ENCODE measurements at regions not wholly inside any gene's neighbourhood (a gene's known extent, or its start where the extent isn't known, plus 50 kb on each side); places are given as distances from the start of the nearest gene placed in this dataset.

GRCh38 chr3:111277226-111277625 lies 205.6 kb downstream of the NECTIN3 start:
- no peak for TF ChIP-seq POLR2A (IDR thresholded peaks at IDR 0.05; ENCODE audit: control extremely low read depth in 1 of 2, low read depth in 2 of 2, low read length in 2 of 2)
- no peak for TF ChIP-seq ZNF274 (IDR thresholded peaks at IDR 0.05; ENCODE audit: borderline replicate concordance, extremely low read depth, low read length)
- TF ChIP-seq CTCF (IDR thresholded peaks at IDR 0.05; ENCODE audit: control extremely low read depth in 1 of 3, insufficient read depth in 1 of 3, low read depth in 1 of 3, low read length in 3 of 3) = peak in 2 of 3 experiments; percentile 21 to 40; a peak in 2 of 4 replicates
- TF ChIP-seq SP4 (IDR thresholded peaks at IDR 0.05; ENCODE audit: low read length) = no peak
- no peak for TF ChIP-seq PHF8 (conservative IDR thresholded peaks at IDR 0.05; ENCODE audit: low read depth, low read length)
- no peak for TF ChIP-seq CREB1 (IDR thresholded peaks at IDR 0.05)
- TF ChIP-seq JUND (IDR thresholded peaks at IDR 0.05; ENCODE audit: low read length) = no peak
- no peak for TF ChIP-seq USF2 (IDR thresholded peaks at IDR 0.05; ENCODE audit: low read length)
- no peak for TF ChIP-seq RNF2 (IDR thresholded peaks at IDR 0.05; ENCODE audit: borderline replicate concordance, low read depth, low read length, missing control alignments, poor library complexity, severe bottlenecking)
- no peak for TF ChIP-seq EP300 (IDR thresholded peaks at IDR 0.05; ENCODE audit: borderline replicate concordance in 1 of 2, low read depth in 2 of 2, low read length in 2 of 2)

All from H1 (cell line).